HEK293 (cell line): ENCODE measurements at regions not wholly inside any gene's neighbourhood (a gene's known extent, or its start where the extent isn't known, plus 50 kb on each side); places are given as distances from the start of the nearest gene placed in this dataset.

Experiments used
- CTCF ChIA-PET: fragments of 350-600 bp; formaldehyde crosslinking; extraction: SDS; loops from one replicate; lab custom pipeline; 2021; ENCODE audit warnings: antibody characterized with exemption; lab: Yijun Ruan, JAX
- POLR2A ChIA-PET: fragments of 300-600 bp; formaldehyde crosslinking; extraction: SDS; loops from one replicate; lab custom pipeline; 2020; ENCODE audit warnings: antibody characterized with exemption, inconsistent platforms; lab: Yijun Ruan, JAX
- H3K27ac ChIP-seq: fragments of 200-500 bp; sonication (Bioruptor generic); 2 replicates; pipeline ENCODE4 v1.5.1; 2014; ENCODE audit warnings: low read depth, low read length, control low read depth, inconsistent platforms; ENCODE audit errors: extremely low read depth
- H3K36me3 ChIP-seq, 2 experiments: fragments of 200-500 bp in 1 of 2; sonication (Bioruptor generic) in 1 of 2; 1 replicate in 1 of 2; 2 replicates in 1 of 2; pipeline ENCODE4 v1.5.1; 2014 to 2017; ENCODE audit warnings: inconsistent platforms in 2 of 2, low read length in 2 of 2; ENCODE audit not compliant: control insufficient read depth in 2 of 2, insufficient read depth in 1 of 2
- H3K4me1 ChIP-seq: fragments of 200-500 bp; sonication (Bioruptor generic); 2 replicates; pipeline ENCODE4 v1.5.1; 2014; ENCODE audit warnings: mild to moderate bottlenecking, low read length, inconsistent platforms; ENCODE audit not compliant: control insufficient read depth, insufficient read depth
- H3K4me3 ChIP-seq: 2 replicates; pipeline ENCODE4 v1.5.1; 2011; ENCODE audit warnings: low read depth, mild to moderate bottlenecking, control low read depth, low read length, moderate library complexity
- H3K9me3 ChIP-seq: fragments of 200-500 bp; sonication (Bioruptor generic); 2 replicates; pipeline ENCODE4 v1.5.1; 2014; ENCODE audit warnings: low read depth, low read length, inconsistent platforms; ENCODE audit not compliant: control insufficient read depth, insufficient read depth
- ATF2 ChIP-seq: fragments of 450-650 bp; formaldehyde crosslinking; IDR thresholded peaks from 2 replicates; pipeline ENCODE4 v1.5.1; 2016; ENCODE audit warnings: missing biosample characterization, missing genetic modification characterization, low read depth
- GLI4 ChIP-seq: fragments of 450-650 bp; formaldehyde crosslinking; IDR thresholded peaks from 2 replicates; pipeline ENCODE4 v1.5.1; 2016; ENCODE audit warnings: missing biosample characterization, missing genetic modification characterization
- HOXD13 ChIP-seq: sonication (generic); formaldehyde crosslinking; IDR thresholded peaks from 2 replicates; pipeline ENCODE4 v1.8.0; 2022; ENCODE audit warnings: missing genetic modification reagents, borderline replicate concordance
- PRDM2 ChIP-seq: fragments of 450-650 bp; formaldehyde crosslinking; IDR thresholded peaks from 2 replicates; pipeline ENCODE4 v1.5.1; 2016; ENCODE audit warnings: missing biosample characterization, missing genetic modification characterization, borderline replicate concordance
- SALL2 ChIP-seq: fragments of 450-650 bp; formaldehyde crosslinking; IDR thresholded peaks from 2 replicates; pipeline ENCODE4 v1.5.0; 2017; ENCODE audit warnings: missing biosample characterization, mild to moderate bottlenecking, missing genetic modification characterization, borderline replicate concordance
- SCRT2 ChIP-seq: fragments of 450-650 bp; formaldehyde crosslinking; IDR thresholded peaks from 2 replicates; pipeline ENCODE4 v1.5.1; 2016; ENCODE audit warnings: missing biosample characterization, missing genetic modification characterization
- ZNF138 ChIP-seq: fragments of 450-650 bp; formaldehyde crosslinking; IDR thresholded peaks from 2 replicates; pipeline ENCODE4 v1.5.1; 2016; ENCODE audit warnings: missing biosample characterization, missing genetic modification characterization, borderline replicate concordance
- ZNF184 ChIP-seq: fragments of 450-650 bp; IDR thresholded peaks from 2 replicates; pipeline ENCODE4 v1.5.1; 2018; ENCODE audit warnings: missing biosample characterization, mild to moderate bottlenecking, missing genetic modification characterization
- ZNF19 ChIP-seq: fragments of 450-650 bp; formaldehyde crosslinking; IDR thresholded peaks from 2 replicates; pipeline ENCODE4; 2016; ENCODE audit warnings: missing biosample characterization, missing genetic modification characterization, low read depth
- ZNF239 ChIP-seq: fragments of 450-650 bp; formaldehyde crosslinking; IDR thresholded peaks from 2 replicates; pipeline ENCODE4 v1.5.1; 2016; ENCODE audit warnings: missing biosample characterization, missing genetic modification characterization
- ZNF274 ChIP-seq, 2 experiments: fragments of 200-500 bp in 1 of 2; fragments of 450-650 bp in 1 of 2; sonication (Bioruptor generic) in 1 of 2; formaldehyde crosslinking in 1 of 2; IDR thresholded peaks; 2 replicates each; pipeline versions ENCODE4 v1.5.1 to v1.6.1; 2014 to 2016; ENCODE audit warnings: borderline replicate concordance in 1 of 2, inconsistent platforms in 1 of 2, low read length in 1 of 2, missing biosample characterization in 1 of 2, missing genetic modification characterization in 1 of 2
- ZNF350 ChIP-seq: fragments of 450-650 bp; formaldehyde crosslinking; IDR thresholded peaks from 2 replicates; pipeline ENCODE4 v1.5.0; 2017; ENCODE audit warnings: missing biosample characterization, mild to moderate bottlenecking, missing genetic modification characterization
- ZNF391 ChIP-seq: fragments of 450-650 bp; formaldehyde crosslinking; IDR thresholded peaks from 2 replicates; pipeline ENCODE4 v1.5.1; 2016; ENCODE audit warnings: low read depth, missing biosample characterization, missing genetic modification characterization, borderline replicate concordance
- ZNF555 ChIP-seq: fragments of 450-650 bp; formaldehyde crosslinking; conservative IDR thresholded peaks from 2 replicates; pipeline ENCODE4 v1.5.1; 2017; ENCODE audit warnings: missing biosample characterization, mild to moderate bottlenecking, missing genetic modification characterization, inconsistent platforms
- ZNF692 ChIP-seq: fragments of 450-650 bp; formaldehyde crosslinking; IDR thresholded peaks from 2 replicates; pipeline ENCODE4 v1.5.1; 2016; ENCODE audit warnings: missing biosample characterization, missing genetic modification characterization
- TF ChIP-seq, protein P1 (sequence below): fragments of 450-650 bp; formaldehyde crosslinking; conservative IDR thresholded peaks from 2 replicates; pipeline ENCODE4 v1.5.1; 2016; ENCODE audit warnings: low read depth, missing biosample characterization, missing genetic modification characterization
- TF ChIP-seq, protein P2 (sequence below): fragments of 450-650 bp; formaldehyde crosslinking; optimal IDR thresholded peaks from 2 replicates; pipeline ENCODE3; 2016; ENCODE audit warnings: missing biosample characterization, mild to moderate bottlenecking, missing genetic modification characterization

GRCh38 chr10:130623680-130624267, 487.6 kb downstream of the GLRX3 start:
- H3K36me3 ChIP-seq: no peaks in the 10 kb centered on the region
- no peaks in the 10 kb centered on the region for H3K4me1 ChIP-seq
- H3K27ac ChIP-seq: no peak overlapping the region
- H3K9me3 ChIP-seq: no peaks in the 10 kb centered on the region
- TF ChIP-seq ZNF239 (tag by site-specific recombination) (no peak), ZNF692 (tag by site-specific recombination) (no peak), ZNF391 (tag by site-specific recombination) (no peak), ZNF350 (tag by site-specific recombination) (no peak), ATF2 (tag by site-specific recombination) (no peak), ZNF555 (tag by site-specific recombination) (no peak), ZNF138 (tag by site-specific recombination) (no peak), ZNF274 (IDR thresholded peaks at IDR 0.05; ENCODE audit: low read length) (no peak), ZNF274 (tag by site-specific recombination; IDR thresholded peaks at IDR 0.05; ENCODE audit: borderline replicate concordance) (no peak)
- TF ChIP-seq, protein P1, sequence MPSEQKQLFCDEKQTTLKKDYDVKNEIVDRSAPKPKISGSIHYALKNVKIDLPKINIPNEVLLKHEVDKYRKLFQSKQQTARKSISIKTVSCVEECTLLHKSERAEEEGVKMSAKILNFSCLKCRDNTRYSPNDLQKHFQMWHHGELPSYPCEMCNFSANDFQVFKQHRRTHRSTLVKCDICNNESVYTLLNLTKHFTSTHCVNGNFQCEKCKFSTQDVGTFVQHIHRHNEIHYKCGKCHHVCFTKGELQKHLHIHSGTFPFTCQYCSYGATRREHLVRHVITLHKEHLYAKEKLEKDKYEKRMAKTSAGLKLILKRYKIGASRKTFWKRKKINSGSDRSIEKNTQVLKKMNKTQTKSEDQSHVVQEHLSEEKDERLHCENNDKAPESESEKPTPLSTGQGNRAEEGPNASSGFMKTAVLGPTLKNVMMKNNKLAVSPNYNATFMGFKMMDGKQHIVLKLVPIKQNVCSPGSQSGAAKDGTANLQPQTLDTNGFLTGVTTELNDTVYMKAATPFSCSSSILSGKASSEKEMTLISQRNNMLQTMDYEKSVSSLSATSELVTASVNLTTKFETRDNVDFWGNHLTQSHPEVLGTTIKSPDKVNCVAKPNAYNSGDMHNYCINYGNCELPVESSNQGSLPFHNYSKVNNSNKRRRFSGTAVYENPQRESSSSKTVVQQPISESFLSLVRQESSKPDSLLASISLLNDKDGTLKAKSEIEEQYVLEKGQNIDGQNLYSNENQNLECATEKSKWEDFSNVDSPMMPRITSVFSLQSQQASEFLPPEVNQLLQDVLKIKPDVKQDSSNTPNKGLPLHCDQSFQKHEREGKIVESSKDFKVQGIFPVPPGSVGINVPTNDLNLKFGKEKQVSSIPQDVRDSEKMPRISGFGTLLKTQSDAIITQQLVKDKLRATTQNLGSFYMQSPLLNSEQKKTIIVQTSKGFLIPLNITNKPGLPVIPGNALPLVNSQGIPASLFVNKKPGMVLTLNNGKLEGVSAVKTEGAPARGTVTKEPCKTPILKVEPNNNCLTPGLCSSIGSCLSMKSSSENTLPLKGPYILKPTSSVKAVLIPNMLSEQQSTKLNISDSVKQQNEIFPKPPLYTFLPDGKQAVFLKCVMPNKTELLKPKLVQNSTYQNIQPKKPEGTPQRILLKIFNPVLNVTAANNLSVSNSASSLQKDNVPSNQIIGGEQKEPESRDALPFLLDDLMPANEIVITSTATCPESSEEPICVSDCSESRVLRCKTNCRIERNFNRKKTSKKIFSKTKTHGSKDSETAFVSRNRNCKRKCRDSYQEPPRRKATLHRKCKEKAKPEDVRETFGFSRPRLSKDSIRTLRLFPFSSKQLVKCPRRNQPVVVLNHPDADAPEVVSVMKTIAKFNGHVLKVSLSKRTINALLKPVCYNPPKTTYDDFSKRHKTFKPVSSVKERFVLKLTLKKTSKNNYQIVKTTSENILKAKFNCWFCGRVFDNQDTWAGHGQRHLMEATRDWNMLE: no peak
- TF ChIP-seq, protein P2, sequence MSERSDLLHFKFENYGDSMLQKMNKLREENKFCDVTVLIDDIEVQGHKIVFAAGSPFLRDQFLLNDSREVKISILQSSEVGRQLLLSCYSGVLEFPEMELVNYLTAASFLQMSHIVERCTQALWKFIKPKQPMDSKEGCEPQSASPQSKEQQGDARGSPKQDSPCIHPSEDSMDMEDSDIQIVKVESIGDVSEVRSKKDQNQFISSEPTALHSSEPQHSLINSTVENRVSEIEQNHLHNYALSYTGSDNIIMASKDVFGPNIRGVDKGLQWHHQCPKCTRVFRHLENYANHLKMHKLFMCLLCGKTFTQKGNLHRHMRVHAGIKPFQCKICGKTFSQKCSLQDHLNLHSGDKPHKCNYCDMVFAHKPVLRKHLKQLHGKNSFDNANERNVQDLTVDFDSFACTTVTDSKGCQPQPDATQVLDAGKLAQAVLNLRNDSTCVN (tag by site-specific recombination): no peak
- POLR2A ChIA-PET: no interaction called here
- H3K4me3 ChIP-seq: no peak overlapping the region
- CTCF ChIA-PET: interaction anchor here (0.6 kb wide), 1 partner anchor 1493 kb away, joined by 3 read pairs; no protein-coding TSS in a partner anchor

DNA sequence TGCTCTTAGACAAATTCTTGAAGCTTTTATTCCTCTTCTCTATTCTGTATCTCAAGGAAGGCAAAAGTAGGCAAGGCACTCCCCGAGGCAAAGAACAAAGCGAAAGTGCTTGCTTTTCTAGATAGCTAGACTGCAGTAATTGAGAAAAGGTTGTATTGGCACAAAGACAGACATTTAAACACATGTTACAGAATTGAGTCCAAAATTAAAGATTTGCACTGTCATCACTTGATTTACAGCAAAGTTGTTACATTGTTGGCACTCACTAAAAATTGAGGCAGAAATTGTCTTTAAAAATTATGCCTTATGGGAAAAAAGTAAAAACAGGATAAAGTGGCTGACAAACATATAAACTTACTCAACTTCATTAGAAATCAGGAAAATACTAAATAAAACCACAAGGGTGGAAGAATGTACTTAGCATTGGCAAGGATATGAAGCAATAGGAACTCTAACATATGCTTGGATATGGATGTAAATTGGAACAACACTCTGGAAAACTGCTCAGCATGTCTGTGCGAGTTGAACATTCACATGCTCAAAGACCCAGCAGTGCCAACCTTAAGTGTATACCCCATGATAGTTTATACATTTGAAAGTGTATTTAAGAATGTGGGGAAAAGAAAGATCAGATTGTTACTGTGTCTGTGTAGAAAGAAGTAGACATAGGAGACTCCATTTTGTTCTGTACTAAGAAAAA, 491.3 kb downstream of the GLRX3 start:
- Histone ChIP-seq H3K4me3 (no peak overlapping the region), H3K4me1 (no peaks in the 10 kb centered on the region), H3K9me3 (no peaks in the 10 kb centered on the region), H3K36me3 (no peaks in the 10 kb centered on the region), H3K27ac (no peak overlapping the region)
- POLR2A ChIA-PET: no interaction called here
- CTCF ChIA-PET: no interaction called here
- TF ChIP-seq SCRT2 (tag by site-specific recombination) (no peak), ZNF184 (no peak), SALL2 (tag by site-specific recombination) (no peak), GLI4 (no peak), PRDM2 (tag by site-specific recombination) (no peak), HOXD13 (CRISPR knock-in tag) (no peak), ZNF19 (tag by site-specific recombination) (no peak)
